Lower leg skin (tissue), 3 donors: ENCODE measurements at regions not wholly inside any gene's neighbourhood (a gene's known extent, or its start where the extent isn't known, plus 50 kb on each side); places are given as distances from the start of the nearest gene placed in this dataset.

Experiments
- POLR2A ChIP-seq, 2 donors: fragments of 450-650 bp; IDR thresholded peaks; one replicate each; pipeline ENCODE4 v1.6.1; 2016 to 2017; ENCODE audit warnings: antibody characterized with exemption in 2 of 2, mild to moderate bottlenecking in 1 of 2, moderate library complexity in 1 of 2
- TF ChIP-seq, protein P1 (sequence below), 3 donors: fragments of 450-650 bp; IDR thresholded peaks; one replicate each; pipeline ENCODE4 v1.5.1; 2016; ENCODE audit warnings: antibody characterized with exemption in 3 of 3, mild to moderate bottlenecking in 3 of 3, moderate library complexity in 2 of 3

DNA sequence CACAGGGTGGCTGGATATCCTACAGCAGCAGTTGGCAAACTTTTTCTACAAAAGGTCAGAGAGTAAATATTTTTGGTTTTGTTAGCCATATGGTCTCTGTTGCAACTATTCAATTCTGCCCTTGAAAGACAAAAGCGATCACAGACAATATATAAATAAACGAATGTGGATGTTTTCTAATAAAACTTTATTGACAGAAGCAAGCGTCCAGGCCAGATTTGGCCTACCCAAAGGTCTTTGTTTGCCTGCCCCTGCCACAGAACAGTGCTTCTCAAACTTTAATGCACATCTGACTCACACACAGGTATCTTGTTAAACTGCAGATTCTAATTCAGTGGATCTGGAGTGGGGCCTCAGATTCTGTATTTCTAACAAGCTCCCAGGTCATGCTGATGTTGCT, 621.4 kb upstream of the DIPK2B start:
- TF ChIP-seq, protein P1, sequence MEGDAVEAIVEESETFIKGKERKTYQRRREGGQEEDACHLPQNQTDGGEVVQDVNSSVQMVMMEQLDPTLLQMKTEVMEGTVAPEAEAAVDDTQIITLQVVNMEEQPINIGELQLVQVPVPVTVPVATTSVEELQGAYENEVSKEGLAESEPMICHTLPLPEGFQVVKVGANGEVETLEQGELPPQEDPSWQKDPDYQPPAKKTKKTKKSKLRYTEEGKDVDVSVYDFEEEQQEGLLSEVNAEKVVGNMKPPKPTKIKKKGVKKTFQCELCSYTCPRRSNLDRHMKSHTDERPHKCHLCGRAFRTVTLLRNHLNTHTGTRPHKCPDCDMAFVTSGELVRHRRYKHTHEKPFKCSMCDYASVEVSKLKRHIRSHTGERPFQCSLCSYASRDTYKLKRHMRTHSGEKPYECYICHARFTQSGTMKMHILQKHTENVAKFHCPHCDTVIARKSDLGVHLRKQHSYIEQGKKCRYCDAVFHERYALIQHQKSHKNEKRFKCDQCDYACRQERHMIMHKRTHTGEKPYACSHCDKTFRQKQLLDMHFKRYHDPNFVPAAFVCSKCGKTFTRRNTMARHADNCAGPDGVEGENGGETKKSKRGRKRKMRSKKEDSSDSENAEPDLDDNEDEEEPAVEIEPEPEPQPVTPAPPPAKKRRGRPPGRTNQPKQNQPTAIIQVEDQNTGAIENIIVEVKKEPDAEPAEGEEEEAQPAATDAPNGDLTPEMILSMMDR (IDR thresholded peaks at IDR 0.05) = no peak
- no peak for TF ChIP-seq POLR2A (IDR thresholded peaks at IDR 0.05)
